ENCODE measurements at regions not wholly inside any gene's neighbourhood (a gene's known extent, or its start where the extent isn't known, plus 50 kb on each side); places are given as distances from the start of the nearest gene placed in this dataset.
A peak's percentile ranks its signal among the peaks of the same experiment; 100 is the strongest.

DNA sequence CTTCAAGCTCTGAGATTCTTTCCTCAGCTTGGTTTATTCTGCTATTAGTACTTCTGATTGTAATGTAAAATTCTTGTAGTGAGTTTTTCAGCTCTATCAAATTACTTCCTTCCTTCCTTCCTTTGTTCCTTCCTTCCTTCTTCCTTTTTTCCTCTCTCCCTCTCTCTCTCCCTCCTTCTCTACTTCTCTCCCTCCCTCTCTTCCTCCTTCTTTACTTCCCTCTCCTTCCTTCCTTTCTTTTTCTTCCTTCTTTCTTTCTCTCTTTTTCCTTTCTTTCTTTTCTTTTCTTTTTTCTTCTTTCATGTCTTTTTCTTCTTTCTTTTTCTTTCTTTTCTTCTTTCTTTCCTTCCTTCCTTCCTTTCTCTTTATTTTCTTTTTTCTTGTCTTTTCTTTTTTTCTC is 565.2 kb upstream of the STXBP6 start:
- Mint-ChIP-seq H3K9me3 (peaks cover 31% of the 10 kb centered on the region), H3K27me3 (no peaks in the 10 kb centered on the region), H3K4me3 (no peak overlapping the region), H3K27ac (no peak overlapping the region), H3K36me3 (ENCODE audit: low read depth) (no peaks in the 10 kb centered on the region), H3K4me1 (no peaks in the 10 kb centered on the region)
- no peak for DNase-seq
- no peak for ATAC-seq

GRCh38 chr14:25607192-25607591 is 557.2 kb upstream of the STXBP6 start:
- no peaks in the 10 kb centered on the region for H3K36me3 Mint-ChIP-seq (ENCODE audit: low read depth)
- ATAC-seq (no peak), DNase-seq (no peak)
- H3K27ac Mint-ChIP-seq: no peak overlapping the region
- no peak overlapping the region for H3K4me3 Mint-ChIP-seq
- peaks cover 10% of the 10 kb centered on the region for H3K9me3 Mint-ChIP-seq
- H3K4me1 Mint-ChIP-seq: no peaks in the 10 kb centered on the region
- no peaks in the 10 kb centered on the region for H3K27me3 Mint-ChIP-seq

DNA sequence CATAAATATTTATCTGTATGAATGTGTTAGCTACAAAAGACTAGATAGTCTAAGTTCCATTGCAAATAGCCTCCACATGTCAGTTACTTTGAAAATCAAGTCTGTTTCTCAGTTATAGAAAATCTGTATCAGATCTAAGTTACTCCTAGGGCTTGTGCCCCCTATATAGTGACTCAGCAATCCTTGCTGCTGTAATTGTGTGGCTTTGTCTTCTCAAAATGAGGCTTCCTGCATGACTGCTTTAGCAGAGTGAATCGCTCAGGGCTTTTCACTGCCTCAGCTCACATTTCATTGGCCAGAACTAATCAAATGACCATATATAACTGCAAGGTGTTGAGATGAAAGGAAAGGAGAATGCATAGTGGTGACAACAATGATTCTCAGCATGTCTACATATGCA is 552.2 kb upstream of the STXBP6 start:
- ATAC-seq (no peak), DNase-seq (no peak)
- H3K9me3 Mint-ChIP-seq: peaks cover 22% of the 10 kb centered on the region
- H3K27me3 Mint-ChIP-seq: no peaks in the 10 kb centered on the region
- no peak overlapping the region for H3K4me3 Mint-ChIP-seq
- no peaks in the 10 kb centered on the region for H3K36me3 Mint-ChIP-seq (ENCODE audit: low read depth)
- no peaks in the 10 kb centered on the region for H3K4me1 Mint-ChIP-seq
- no peak overlapping the region for H3K27ac Mint-ChIP-seq

DNA sequence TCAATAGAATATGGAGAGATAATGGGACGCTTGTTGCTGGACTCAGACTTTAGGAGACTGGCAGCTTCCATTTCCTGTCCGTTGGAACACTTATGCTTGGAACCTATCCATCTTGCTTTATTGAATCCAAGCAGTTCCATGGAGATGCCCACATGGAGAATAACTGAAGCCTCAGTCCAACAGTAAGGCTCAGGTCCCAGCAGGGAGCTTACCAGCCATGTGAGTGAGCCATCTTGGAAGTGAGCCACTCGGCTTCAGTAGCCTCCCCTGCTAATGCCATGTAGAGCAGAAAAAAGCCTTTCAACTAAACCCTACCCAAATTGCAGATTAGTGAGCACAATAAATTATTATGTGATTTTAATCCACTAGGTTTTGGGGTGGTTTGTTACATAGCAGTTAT is 538.8 kb upstream of the STXBP6 start:
- Mint-ChIP-seq H3K9me3 (peaks cover 9% of the 10 kb centered on the region), H3K36me3 (ENCODE audit: low read depth) (no peaks in the 10 kb centered on the region), H3K27ac (no peak overlapping the region), H3K27me3 (no peaks in the 10 kb centered on the region), H3K4me1 (no peaks in the 10 kb centered on the region), H3K4me3 (no peak overlapping the region)
- no peak for ATAC-seq
- no peak for DNase-seq

DNA sequence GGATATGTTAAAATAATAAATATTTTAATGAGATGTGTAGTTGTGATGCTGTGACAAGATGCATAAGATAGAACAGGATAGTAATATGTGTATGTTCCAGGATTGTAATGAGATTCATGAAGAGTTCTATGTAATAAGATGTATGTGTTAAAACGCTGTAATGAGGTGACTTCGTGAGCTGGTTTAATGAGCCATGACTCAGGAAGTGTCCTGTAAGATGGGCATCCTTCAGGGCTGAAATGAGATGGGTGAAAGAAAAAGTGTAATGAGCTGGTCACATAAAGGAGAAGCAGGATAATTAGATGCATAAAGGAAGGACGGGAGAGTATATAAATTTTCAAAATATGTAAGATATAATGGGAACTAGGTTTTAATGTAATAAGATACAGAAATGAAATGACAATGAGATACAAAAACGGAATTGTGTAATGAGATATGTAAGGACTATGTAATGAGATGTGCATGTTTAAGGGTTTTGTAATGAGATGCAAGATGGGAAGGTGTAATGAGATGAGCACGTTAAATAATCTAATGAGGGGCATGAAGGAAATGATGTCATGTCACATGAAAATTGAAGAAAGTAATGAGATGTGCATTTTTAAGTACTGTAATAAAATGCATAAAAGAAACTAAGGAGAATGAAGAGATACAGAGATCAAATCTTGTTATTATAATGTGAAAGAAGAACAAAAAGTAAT is 524.8 kb upstream of the STXBP6 start:
- no peak for DNase-seq
- ATAC-seq: no peak
- Mint-ChIP-seq H3K4me1 (no peaks in the 10 kb centered on the region), H3K27me3 (no peaks in the 10 kb centered on the region), H3K4me3 (no peak overlapping the region), H3K36me3 (ENCODE audit: low read depth) (no peaks in the 10 kb centered on the region), H3K9me3 (peaks cover 3% of the 10 kb centered on the region), H3K27ac (no peak overlapping the region)

- Mint-ChIP-seq H3K27me3 (no peaks in the 10 kb centered on the region), H3K36me3 (ENCODE audit: low read depth) (no peaks in the 10 kb centered on the region), H3K4me3 (no peak overlapping the region), H3K27ac (no peak overlapping the region), H3K4me1 (no peaks in the 10 kb centered on the region), H3K9me3 (peaks cover 12% of the 10 kb centered on the region)
- ATAC-seq: no peak
- no peak for DNase-seq
Observed at GRCh38 chr14:25570483-25570882, 520.5 kb upstream of the STXBP6 start.

GRCh38 chr14:25557466-25557865 is 507.5 kb upstream of the STXBP6 start:
- no peak overlapping the region for H3K4me3 Mint-ChIP-seq
- H3K4me1 Mint-ChIP-seq: no peaks in the 10 kb centered on the region
- H3K9me3 Mint-ChIP-seq: peaks cover 12% of the 10 kb centered on the region
- no peaks in the 10 kb centered on the region for H3K27me3 Mint-ChIP-seq
- no peak for DNase-seq
- no peaks in the 10 kb centered on the region for H3K36me3 Mint-ChIP-seq (ENCODE audit: low read depth)
- no peak overlapping the region for H3K27ac Mint-ChIP-seq
- ATAC-seq: no peak

GRCh38 chr14:25552826-25553225 is 502.9 kb upstream of the STXBP6 start:
- no peaks in the 10 kb centered on the region for H3K27me3 Mint-ChIP-seq
- DNase-seq: no peak
- H3K4me3 Mint-ChIP-seq: no peak overlapping the region
- peaks cover 21% of the 10 kb centered on the region for H3K9me3 Mint-ChIP-seq
- H3K4me1 Mint-ChIP-seq: no peaks in the 10 kb centered on the region
- no peaks in the 10 kb centered on the region for H3K36me3 Mint-ChIP-seq (ENCODE audit: low read depth)
- H3K27ac Mint-ChIP-seq: no peak overlapping the region
- no peak for ATAC-seq

DNA sequence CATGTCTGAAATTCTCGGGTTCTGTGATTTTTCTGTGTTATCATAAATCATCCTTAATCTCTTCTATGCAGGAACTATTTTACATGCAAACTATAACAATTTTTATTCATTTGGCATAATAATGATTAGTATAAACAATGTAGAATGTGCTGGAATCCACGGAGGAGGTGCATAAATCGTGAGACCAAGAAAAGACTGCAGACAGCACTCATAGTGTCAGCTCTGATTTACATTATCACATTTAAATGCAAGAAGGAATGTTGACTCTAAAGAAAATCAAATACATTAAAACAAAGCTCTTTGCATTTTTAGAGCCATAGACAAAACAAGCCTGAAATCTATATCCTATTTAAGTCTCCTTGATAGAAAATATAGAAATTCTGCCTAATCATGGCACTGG is 501.7 kb upstream of the STXBP6 start:
- H3K4me3 Mint-ChIP-seq: no peak overlapping the region
- H3K4me1 Mint-ChIP-seq: no peaks in the 10 kb centered on the region
- H3K27me3 Mint-ChIP-seq: no peaks in the 10 kb centered on the region
- H3K36me3 Mint-ChIP-seq (ENCODE audit: low read depth): no peaks in the 10 kb centered on the region
- H3K27ac Mint-ChIP-seq: no peak overlapping the region
- ATAC-seq (no peak), DNase-seq (no peak)
- H3K9me3 Mint-ChIP-seq: peaks cover 21% of the 10 kb centered on the region

GRCh38 chr14:25546826-25547225 is 496.9 kb upstream of the STXBP6 start:
- H3K4me3 Mint-ChIP-seq: no peak overlapping the region
- ATAC-seq (no peak), DNase-seq (no peak)
- H3K27ac Mint-ChIP-seq: no peak overlapping the region
- H3K27me3 Mint-ChIP-seq: no peaks in the 10 kb centered on the region
- H3K4me1 Mint-ChIP-seq: no peaks in the 10 kb centered on the region
- H3K36me3 Mint-ChIP-seq (ENCODE audit: low read depth): no peaks in the 10 kb centered on the region
- peaks cover 13% of the 10 kb centered on the region for H3K9me3 Mint-ChIP-seq

GRCh38 chr14:25537846-25538455 is 488.0 kb upstream of the STXBP6 start:
- no peak overlapping the region for H3K27ac Mint-ChIP-seq
- DNase-seq (peak; percentile 2), ATAC-seq (no peak)
- no peaks in the 10 kb centered on the region for H3K27me3 Mint-ChIP-seq
- H3K36me3 Mint-ChIP-seq (ENCODE audit: low read depth): no peaks in the 10 kb centered on the region
- no peak overlapping the region for H3K4me3 Mint-ChIP-seq
- peaks cover 9% of the 10 kb centered on the region for H3K9me3 Mint-ChIP-seq
- H3K4me1 Mint-ChIP-seq: no peaks in the 10 kb centered on the region

GRCh38 chr14:25526290-25526689 is 476.3 kb upstream of the STXBP6 start:
- Mint-ChIP-seq H3K9me3 (no peaks in the 10 kb centered on the region), H3K4me3 (no peak overlapping the region), H3K27me3 (no peaks in the 10 kb centered on the region), H3K4me1 (no peaks in the 10 kb centered on the region), H3K36me3 (ENCODE audit: low read depth) (no peaks in the 10 kb centered on the region), H3K27ac (no peak overlapping the region)
- no peak for DNase-seq
- ATAC-seq: no peak

DNA sequence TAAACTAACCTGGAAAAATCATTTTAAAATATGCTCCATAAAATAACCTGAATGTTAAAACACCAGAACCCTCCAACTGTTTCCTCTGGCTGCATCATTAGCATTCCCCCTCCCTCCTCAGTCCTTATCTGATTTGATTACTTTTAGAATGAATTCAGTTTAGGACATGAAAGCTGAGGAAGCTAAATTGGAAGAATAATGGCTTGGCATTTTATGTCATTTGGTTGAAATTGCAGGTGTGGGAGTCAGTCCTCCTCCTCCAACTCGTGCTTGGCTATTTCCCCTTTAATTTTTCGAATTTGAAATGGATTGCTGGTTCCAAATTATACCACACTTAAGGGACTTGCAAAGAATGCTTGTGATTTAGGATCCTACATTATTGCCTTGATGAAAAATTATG is 473.0 kb upstream of the STXBP6 start:
- no peak overlapping the region for H3K4me3 Mint-ChIP-seq
- H3K27me3 Mint-ChIP-seq: no peaks in the 10 kb centered on the region
- no peak overlapping the region for H3K27ac Mint-ChIP-seq
- no peak for ATAC-seq
- DNase-seq: no peak
- peaks cover 4% of the 10 kb centered on the region for H3K9me3 Mint-ChIP-seq
- no peaks in the 10 kb centered on the region for H3K36me3 Mint-ChIP-seq (ENCODE audit: low read depth)
- H3K4me1 Mint-ChIP-seq: no peaks in the 10 kb centered on the region

GRCh38 chr14:25522116-25522515 is 472.2 kb upstream of the STXBP6 start:
- Mint-ChIP-seq H3K36me3 (ENCODE audit: low read depth) (no peaks in the 10 kb centered on the region), H3K27me3 (no peaks in the 10 kb centered on the region), H3K4me3 (no peak overlapping the region), H3K9me3 (peaks cover 4% of the 10 kb centered on the region), H3K27ac (no peak overlapping the region), H3K4me1 (no peaks in the 10 kb centered on the region)
- DNase-seq: no peak
- ATAC-seq: no peak

GRCh38 chr14:25521616-25522015 is 471.7 kb upstream of the STXBP6 start:
- no peaks in the 10 kb centered on the region for H3K4me1 Mint-ChIP-seq
- DNase-seq: no peak
- peaks cover 4% of the 10 kb centered on the region for H3K9me3 Mint-ChIP-seq
- ATAC-seq: no peak
- no peak overlapping the region for H3K27ac Mint-ChIP-seq
- H3K27me3 Mint-ChIP-seq: no peaks in the 10 kb centered on the region
- no peaks in the 10 kb centered on the region for H3K36me3 Mint-ChIP-seq (ENCODE audit: low read depth)
- H3K4me3 Mint-ChIP-seq: no peak overlapping the region

GRCh38 chr14:25520821-25521220 is 470.9 kb upstream of the STXBP6 start:
- Mint-ChIP-seq H3K27me3 (no peaks in the 10 kb centered on the region), H3K9me3 (peaks cover 4% of the 10 kb centered on the region), H3K36me3 (ENCODE audit: low read depth) (no peaks in the 10 kb centered on the region), H3K4me3 (no peak overlapping the region), H3K4me1 (no peaks in the 10 kb centered on the region), H3K27ac (no peak overlapping the region)
- DNase-seq (no peak), ATAC-seq (no peak)
